ENCODE measurements at regions not wholly inside any gene's neighbourhood (a gene's known extent, or its start where the extent isn't known, plus 50 kb on each side); places are given as distances from the start of the nearest gene placed in this dataset.
A peak's percentile ranks its signal among the peaks of the same experiment; 100 is the strongest.

DNA sequence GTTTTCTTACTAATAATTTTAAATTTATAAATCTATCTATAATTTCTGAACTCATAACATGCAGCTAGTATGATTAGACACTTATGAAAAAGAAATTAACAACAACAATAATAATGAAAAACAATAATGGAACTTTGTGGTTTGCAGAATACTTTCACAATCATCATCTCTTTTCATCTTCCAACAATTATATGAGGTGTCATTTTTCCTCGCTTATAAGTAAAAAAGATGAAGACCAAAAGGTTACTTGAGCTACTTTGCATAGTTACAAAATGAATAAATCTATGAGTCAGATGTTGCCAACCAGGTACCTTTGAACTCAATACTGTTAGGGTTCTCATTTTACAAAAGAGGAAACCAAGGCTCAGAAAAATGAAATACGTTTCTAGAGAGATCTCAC lies 98.5 kb upstream of the ELOVL6 start:
- DNase-seq (ENCODE audit: low spot score) (no peak), ATAC-seq (no peak)
- intact Hi-C loops (cut with DNase I), result no loop called here

- no peak for ATAC-seq
- DNase-seq (ENCODE audit: low spot score), result no peak
- intact Hi-C loops (cut with DNase I), result no loop called here
These were observed 95.8 kb upstream of the ELOVL6 start for GRCh38 chr4:110294165-110294564.

DNA sequence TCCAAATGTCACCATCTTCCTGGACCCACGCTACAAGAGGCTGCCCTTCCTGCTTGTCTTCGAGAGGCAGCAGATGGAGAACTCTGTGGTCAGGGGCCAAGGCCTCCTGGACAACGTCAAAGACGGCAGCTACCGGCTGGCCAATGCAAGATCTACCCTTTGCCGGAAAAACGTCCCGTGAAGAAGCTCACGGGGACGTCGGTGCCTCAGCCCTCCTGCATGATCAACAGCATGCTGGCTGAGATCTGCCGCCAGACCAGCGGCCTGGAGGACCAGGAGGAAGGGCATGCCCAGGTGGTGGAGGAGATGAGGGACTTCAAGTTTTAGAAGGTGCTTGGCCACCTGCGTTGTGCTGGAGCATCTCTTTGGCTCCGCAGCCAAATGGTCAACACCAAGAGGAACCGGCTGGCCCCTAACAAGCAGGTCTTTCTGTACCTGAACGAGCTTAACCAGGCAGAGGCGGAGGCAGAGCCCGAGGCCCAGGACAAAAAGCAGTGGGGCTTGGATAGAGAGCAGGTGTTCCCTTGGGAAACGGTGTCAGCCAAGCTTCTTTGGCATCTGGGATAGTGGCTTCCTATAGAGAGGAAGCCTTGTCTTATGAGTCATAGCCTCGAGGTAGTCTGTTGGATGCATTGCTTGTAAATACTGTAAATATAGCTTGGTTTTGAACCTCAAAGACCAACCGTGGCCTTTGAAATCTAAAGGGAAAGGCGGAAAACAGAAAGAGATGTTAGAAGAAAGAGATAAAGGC lies 94.8 kb upstream of the ELOVL6 start:
- DNase-seq (ENCODE audit: low spot score), result no peak
- ATAC-seq, result no peak
- intact Hi-C loops (cut with DNase I), result no loop called here

GRCh38 chr4:110290511-110290910 lies 92.1 kb upstream of the ELOVL6 start:
- intact Hi-C loops (cut with DNase I), result no loop called here
- no peak for DNase-seq (ENCODE audit: low spot score)
- no peak for ATAC-seq

GRCh38 chr4:110289601-110290100 lies 91.2 kb upstream of the ELOVL6 start:
- ATAC-seq (no peak), DNase-seq (ENCODE audit: low spot score) (no peak)
- intact Hi-C loops (cut with DNase I), result no loop called here

GRCh38 chr4:110287130-110287529 lies 88.7 kb upstream of the ELOVL6 start:
- intact Hi-C loops (cut with DNase I), result no loop called here
- no peak for DNase-seq (ENCODE audit: low spot score)
- ATAC-seq, result no peak

DNA sequence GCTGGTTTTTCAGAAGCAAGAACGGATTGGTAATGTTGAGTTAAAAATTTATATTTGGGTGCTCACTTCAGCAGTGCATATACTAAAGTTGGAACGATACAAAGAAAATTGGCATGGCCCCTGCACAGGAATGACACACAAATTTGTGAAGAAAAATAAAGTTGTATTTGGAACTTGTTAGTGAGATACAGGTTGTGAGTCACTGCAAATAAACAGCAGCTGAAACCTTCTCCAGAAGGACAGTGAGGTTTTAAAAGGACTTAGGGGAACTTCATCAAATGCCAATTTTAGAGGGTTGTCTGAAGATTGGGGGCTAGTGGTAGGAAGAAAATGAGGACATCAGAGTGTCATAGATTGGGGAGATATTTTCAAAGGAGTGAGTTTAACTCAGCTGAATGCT lies 79.7 kb upstream of the ELOVL6 start:
- intact Hi-C loops (cut with DNase I), result no loop called here
- ATAC-seq, result no peak

GRCh38 chr4:110275871-110276270 lies 77.5 kb upstream of the ELOVL6 start:
- DNase-seq (ENCODE audit: low spot score), result no peak
- ATAC-seq, result no peak
- intact Hi-C loops (cut with DNase I), result no loop called here

More for the DNA sequence above, 79.7 kb upstream of the ELOVL6 start:
- no peak for DNase-seq (ENCODE audit: low spot score)

DNA sequence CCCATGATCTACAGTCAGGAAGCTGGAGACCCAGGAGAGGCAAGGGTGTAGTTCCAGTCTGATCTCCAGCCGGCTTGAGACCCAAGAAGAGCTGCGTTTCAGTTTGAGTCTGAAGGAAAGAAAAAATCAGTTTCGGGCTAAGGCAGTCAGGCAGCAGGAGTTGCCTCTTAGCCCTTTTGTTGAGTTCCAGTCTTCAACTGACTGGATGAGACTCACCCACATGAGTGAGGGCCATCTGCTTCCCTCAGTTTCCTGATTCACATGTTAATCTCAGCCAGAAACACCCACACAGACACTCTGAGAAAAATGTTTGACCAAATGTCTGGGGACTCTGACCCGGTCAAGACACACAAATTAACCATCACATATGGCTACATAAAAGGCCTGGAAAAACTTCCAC lies 73.6 kb upstream of the ELOVL6 start:
- DNase-seq (ENCODE audit: low spot score) (no peak), ATAC-seq (no peak)
- intact Hi-C loops (cut with DNase I), result no loop called here

- intact Hi-C loops (cut with DNase I), result no loop called here
- ATAC-seq (no peak), DNase-seq (ENCODE audit: low spot score) (no peak)
These were observed 72.2 kb upstream of the ELOVL6 start for GRCh38 chr4:110270492-110271197.

- ATAC-seq (no peak), DNase-seq (ENCODE audit: low spot score) (no peak)
- intact Hi-C loops (cut with DNase I), result no loop called here
These were observed 70.4 kb upstream of the ELOVL6 start for GRCh38 chr4:110268790-110269189.

GRCh38 chr4:110268352-110268751 lies 69.9 kb upstream of the ELOVL6 start:
- intact Hi-C loops (cut with DNase I), result no loop called here
- DNase-seq (ENCODE audit: low spot score), result no peak
- ATAC-seq, result no peak

DNA sequence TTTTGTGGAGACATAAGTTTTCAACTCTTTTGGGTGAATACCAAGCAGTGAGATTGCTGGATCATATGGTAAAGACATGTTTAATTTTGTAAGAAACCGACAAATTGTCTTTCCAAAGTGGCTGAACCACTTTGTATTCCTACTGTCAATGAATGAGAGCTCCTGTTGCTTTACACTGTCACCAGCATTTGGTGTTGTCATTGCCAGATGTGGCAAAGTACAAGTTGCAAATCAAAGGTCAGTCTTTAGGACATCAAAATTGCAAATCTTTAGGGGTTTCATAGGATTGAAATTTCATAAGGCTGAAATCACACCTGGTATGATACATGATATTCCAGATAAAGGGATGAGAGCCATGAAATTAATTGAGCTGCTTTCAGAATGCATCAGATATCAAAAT lies 67.7 kb upstream of the ELOVL6 start:
- ATAC-seq (no peak), DNase-seq (ENCODE audit: low spot score) (no peak)
- intact Hi-C loops (cut with DNase I), result no loop called here

- ATAC-seq (no peak), DNase-seq (ENCODE audit: low spot score) (no peak)
- intact Hi-C loops (cut with DNase I), result no loop called here
These were observed 66.6 kb upstream of the ELOVL6 start for GRCh38 chr4:110265001-110265400.

DNA sequence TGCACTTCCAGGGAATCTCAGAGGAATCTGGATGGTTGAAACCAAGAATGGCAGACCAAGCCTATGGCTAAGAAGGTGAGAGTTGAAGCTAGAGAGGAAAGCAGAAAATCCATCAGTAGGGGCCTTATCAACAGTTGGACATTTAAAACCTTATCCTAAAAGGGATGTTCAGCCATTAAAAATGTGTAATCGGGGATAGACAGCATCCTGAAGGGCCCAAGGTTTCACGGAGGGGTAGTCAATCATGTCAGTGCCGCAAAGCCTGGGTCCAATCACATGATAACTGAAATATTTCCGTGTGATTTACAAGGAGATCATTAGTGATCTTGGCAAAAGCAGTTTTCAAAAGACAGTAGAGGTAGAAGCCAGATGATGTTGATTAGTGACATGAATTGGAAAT lies 61.9 kb upstream of the ELOVL6 start:
- ATAC-seq (no peak), DNase-seq (ENCODE audit: low spot score) (no peak)
- intact Hi-C loops (cut with DNase I), result no loop called here

DNA sequence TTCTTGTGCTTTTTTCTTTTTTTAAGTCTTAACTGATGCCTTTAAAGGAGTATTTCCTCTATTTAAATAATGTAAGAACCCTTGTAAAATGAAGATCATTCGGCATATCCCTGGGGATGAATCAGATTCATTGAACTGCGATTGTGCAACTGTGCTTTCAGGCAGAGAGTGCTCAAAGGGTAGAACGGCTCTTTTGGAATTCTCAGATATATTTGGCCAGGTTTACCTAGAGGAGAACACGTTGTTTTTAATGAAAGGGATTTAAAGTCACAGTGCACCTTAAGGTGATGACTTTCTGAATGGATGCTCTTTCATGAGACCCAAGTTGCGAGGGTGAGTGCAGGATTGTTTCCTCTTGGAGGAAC lies 51.6 kb upstream of the ELOVL6 start:
- DNase-seq (ENCODE audit: low spot score) (no peak), ATAC-seq (peak; percentile 71)
- intact Hi-C loops (cut with DNase I), result no loop called here

DNA sequence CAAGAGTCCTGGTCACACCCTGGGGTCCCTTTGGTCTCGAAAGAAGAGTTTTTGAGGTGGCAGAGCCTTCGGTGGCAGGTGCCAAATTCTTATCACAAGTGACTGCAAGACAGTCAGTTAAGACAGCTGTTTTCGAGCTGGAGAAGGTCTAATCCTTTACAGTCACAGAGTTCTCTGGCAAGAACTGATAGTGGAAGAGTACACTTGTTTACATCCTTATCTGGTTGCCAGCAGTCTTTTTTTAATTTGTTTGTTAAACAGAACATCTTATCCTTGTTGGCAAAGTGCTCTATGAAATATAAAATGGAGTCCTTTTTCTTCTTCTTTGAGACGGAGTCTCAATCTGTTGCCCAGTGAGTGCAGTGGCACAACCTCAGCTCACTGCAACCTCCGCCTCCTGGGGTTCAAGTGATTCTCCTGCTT lies 50.4 kb upstream of the ELOVL6 start:
- no peak for DNase-seq (ENCODE audit: low spot score)
- no peak for ATAC-seq
- intact Hi-C loops (cut with DNase I), result no loop called here
